HCT116 (cell line): ENCODE measurements at regions not wholly inside any gene's neighbourhood (a gene's known extent, or its start where the extent isn't known, plus 50 kb on each side); places are given as distances from the start of the nearest gene placed in this dataset.

Experiments
- ATAC-seq: fragments of 200-7000 bp; cut with Tn5 transposase; 2 replicates; pipeline ENCODE4 v1.9.1; 2020; ENCODE audit warnings: mild to moderate bottlenecking, moderate library complexity
- BruUV-seq: library from RNA; stranded (reverse); fragments of 400-500 nt; replicated peaks from 2 replicates; lab custom pipeline; 2021; lab: Mats Ljungman, UMichigan
- CTCF ChIA-PET: fragments of 300-600 bp; sonication (Branson Sonifier 250); formaldehyde crosslinking; loops from one replicate; lab custom pipeline; 2021; ENCODE audit warnings: antibody characterized with exemption; lab: Charles Lee
- POLR2A ChIA-PET: fragments of 300-600, 350-600 bp; sonication (Branson Sonifier 250); formaldehyde crosslinking; loops from one replicate; lab custom pipeline; 2021; ENCODE audit warnings: antibody characterized with exemption; lab: Charles Lee
- RAD21 ChIA-PET, 2 experiments: fragments of 300-600 bp; sonication (Branson Sonifier 250); formaldehyde crosslinking; loops; one replicate each; lab custom pipeline; 2023; ENCODE audit warnings: low total read pairs in 2 of 2; ENCODE audit not compliant: uncharacterized antibody in 2 of 2, unreplicated experiment in 2 of 2, low non-redundant PET in 1 of 2; lab: Charles Lee
- DNase-seq: peaks from one replicate; pipeline ENCODE4 v3.0.0-alpha.2; 2010; ENCODE audit warnings: low read depth, low spot score
- H2AFZ ChIP-seq: fragments of 200-600 bp; shearing (Covaris generic), sonication (generic); 2 replicates; pipeline ENCODE4 v1.6.1; 2017; ENCODE audit warnings: low read depth, mixed run types, mixed read lengths, antibody characterized with exemption, low read length; ENCODE audit not compliant: poor library complexity, severe bottlenecking
- H3K27ac ChIP-seq: 2 replicates; pipeline ENCODE4 v1.5.1; 2012; ENCODE audit warnings: low read depth, low read length
- H3K27me3 ChIP-seq: fragments of 200-600 bp; sonication (generic); 2 replicates; pipeline ENCODE4 v1.6.1; 2016; ENCODE audit warnings: mixed run types, low read length, mixed read lengths; ENCODE audit not compliant: insufficient read depth
- H3K36me3 ChIP-seq, 2 experiments: fragments of 200-500 bp in 1 of 2; fragments of 200-600 bp in 1 of 2; sonication (Bioruptor generic) in 1 of 2; sonication (generic) in 1 of 2; 2 replicates each; pipeline versions ENCODE4 v1.5.1 to v1.6.1; 2014 to 2016; ENCODE audit warnings: low read length in 2 of 2, inconsistent platforms in 1 of 2, mixed read lengths in 1 of 2, mixed run types in 1 of 2; ENCODE audit not compliant: insufficient read depth in 2 of 2, control insufficient read depth in 1 of 2
- H3K4me1 ChIP-seq, 2 experiments: fragments of 200-600 bp in 1 of 2; sonication (generic) in 1 of 2; 2 replicates each; pipeline versions ENCODE4 v1.5.1 to v1.6.1; 2012 to 2017; ENCODE audit warnings: low read length in 2 of 2, inconsistent platforms in 1 of 2, mild to moderate bottlenecking in 1 of 2, mixed read lengths in 1 of 2, mixed run types in 1 of 2, moderate library complexity in 1 of 2; ENCODE audit not compliant: insufficient read depth in 2 of 2, control insufficient read depth in 1 of 2
- H3K4me2 ChIP-seq: fragments of 200-600 bp; sonication (generic); 2 replicates; pipeline ENCODE4 v1.6.1; 2017; ENCODE audit warnings: mixed run types, low read length, mixed read lengths
- H3K4me3 ChIP-seq, 2 experiments: fragments of 200-600 bp in 1 of 2; sonication (generic) in 1 of 2; replicated peaks in 1 of 2; 2 replicates each; pipeline ENCODE4 v1.5.1; 2011 to 2016; ENCODE audit warnings: low read length in 2 of 2, control low read depth in 1 of 2, low read depth in 1 of 2, mild to moderate bottlenecking in 1 of 2, mixed read lengths in 1 of 2, mixed run types in 1 of 2
- H3K79me2 ChIP-seq: fragments of 200-600 bp; sonication (generic); 2 replicates; pipeline ENCODE4 v1.6.1; 2017; ENCODE audit warnings: mild to moderate bottlenecking, mixed run types, low read length, moderate library complexity, mixed read lengths; ENCODE audit not compliant: insufficient read depth
- H3K9ac ChIP-seq: fragments of 200-600 bp; sonication (generic); 2 replicates; pipeline ENCODE4 v1.6.1; 2016; ENCODE audit warnings: low read length, mixed read lengths
- H3K9me2 ChIP-seq: fragments of 200-600 bp; sonication (generic), shearing (Covaris generic); 2 replicates; pipeline ENCODE4 v1.6.1; 2017; ENCODE audit warnings: mixed run types, mild to moderate bottlenecking, moderate library complexity; ENCODE audit not compliant: insufficient read depth
- H3K9me3 ChIP-seq, 2 experiments: fragments of 200-500 bp in 1 of 2; fragments of 200-600 bp in 1 of 2; sonication (Bioruptor generic) in 1 of 2; sonication (generic) in 1 of 2; 2 replicates each; pipeline ENCODE4 v1.6.1; 2014 to 2017; ENCODE audit warnings: low read length in 2 of 2, mixed read lengths in 2 of 2, inconsistent platforms in 1 of 2, low read depth in 1 of 2, mild to moderate bottlenecking in 1 of 2, mixed run types in 1 of 2, moderate library complexity in 1 of 2; ENCODE audit not compliant: control insufficient read depth in 1 of 2, insufficient read depth in 1 of 2
- H4K20me1 ChIP-seq: fragments of 200-600 bp; sonication (generic), shearing (Covaris generic); 2 replicates; pipeline ENCODE4 v1.6.1; 2017; ENCODE audit warnings: mixed run types, mild to moderate bottlenecking, moderate library complexity; ENCODE audit not compliant: insufficient read depth
- CTCF ChIP-seq, 3 experiments: fragments of 200-600 bp in 1 of 3; sonication (generic) in 1 of 3; IDR thresholded peaks in 2 of 3; conservative IDR thresholded peaks in 1 of 3; 2 replicates each; pipeline ENCODE4 v1.5.1; 2012 to 2017; ENCODE audit warnings: low read depth in 2 of 3, low read length in 2 of 3, antibody characterized with exemption in 1 of 3, borderline replicate concordance in 1 of 3, control low read depth in 1 of 3, mild to moderate bottlenecking in 1 of 3, mixed read lengths in 1 of 3, mixed run types in 1 of 3, moderate library complexity in 1 of 3; ENCODE audit not compliant: insufficient read depth in 1 of 3
- EZH2phosphoT487 ChIP-seq: fragments of 200-600 bp; IDR thresholded peaks from 2 replicates; pipeline ENCODE4 v1.6.1; 2018; ENCODE audit warnings: antibody characterized with exemption, borderline replicate concordance
- RAD21 ChIP-seq: IDR thresholded peaks from 2 replicates; pipeline ENCODE4 v1.6.1; 2012; ENCODE audit warnings: low read depth, mild to moderate bottlenecking
- SRF ChIP-seq: IDR thresholded peaks from 2 replicates; pipeline ENCODE4 v1.6.1; 2012; ENCODE audit warnings: low read depth
- ZFX ChIP-seq: fragments of 450-650 bp; IDR thresholded peaks from 2 replicates; pipeline ENCODE4 v1.6.1; 2017
- ZNF274 ChIP-seq: fragments of 200-500 bp; sonication (Bioruptor generic); IDR thresholded peaks from 2 replicates; pipeline ENCODE4 v1.6.1; 2014; ENCODE audit warnings: mild to moderate bottlenecking, low read depth, low read length, inconsistent platforms
- intact Hi-C: fragments of 100-400 bp; cut with micrococcal nuclease; formaldehyde crosslinking; loops from 2 replicates; pipeline ENCODE4 v1.10.0; 2022

GRCh38 chr3:182238126-182238525 lies 526.4 kb downstream of the SOX2 start (continued):
- no peak for TF ChIP-seq CTCF (IDR thresholded peaks at IDR 0.05 in 2 of 3, conservative IDR thresholded peaks at IDR 0.05 in 1 of 3; ENCODE audit: borderline replicate concordance in 1 of 3, insufficient read depth in 1 of 3, low read depth in 2 of 3, low read length in 2 of 3)
- no peak for TF ChIP-seq SRF
- no peak for TF ChIP-seq RAD21
- TF ChIP-seq ZFX: no peak
- TF ChIP-seq ZNF274: no peak

- DNase-seq: no peak
- RAD21 ChIA-PET: no interaction called here
- TF ChIP-seq CTCF (IDR thresholded peaks at IDR 0.05 in 2 of 3, conservative IDR thresholded peaks at IDR 0.05 in 1 of 3; ENCODE audit: borderline replicate concordance in 1 of 3, insufficient read depth in 1 of 3, low read depth in 2 of 3, low read length in 2 of 3) (0 out of 6 replicates have a peak, but pooled peaks of 1 of the 3 experiments have one; percentile 1), EZH2phosphoT487 (no peak)
- H3K4me3 ChIP-seq: no peak overlapping the region
- BruUV-seq: no TSS peak
- H3K36me3 ChIP-seq: no peaks in the 10 kb centered on the region
- no peaks in the 10 kb centered on the region for H3K79me2 ChIP-seq
- no peak overlapping the region for H2AFZ ChIP-seq
- no peaks in the 10 kb centered on the region for H3K9me2 ChIP-seq
- intact Hi-C loops: no loop called here
- no peak overlapping the region for H3K9ac ChIP-seq
- H3K4me1 ChIP-seq: no peaks in the 10 kb centered on the region
- POLR2A ChIA-PET: no interaction called here
- H3K27me3 ChIP-seq: no peaks in the 10 kb centered on the region
- H3K4me2 ChIP-seq: no peak overlapping the region
- no peaks in the 10 kb centered on the region for H3K9me3 ChIP-seq
- no peaks in the 10 kb centered on the region for H4K20me1 ChIP-seq
- no peak for ATAC-seq
- CTCF ChIA-PET: interaction anchor here (0.9 kb wide), 1 partner anchor 537 kb away, joined by 4 read pairs; no protein-coding TSS in a partner anchor
- no peak overlapping the region for H3K27ac ChIP-seq
Measured at GRCh38 chr3:182239316-182239715, 527.6 kb downstream of the SOX2 start.
